GM23338 (cell line): ENCODE measurements at regions not wholly inside any gene's neighbourhood (a gene's known extent, or its start where the extent isn't known, plus 50 kb on each side); places are given as distances from the start of the nearest gene placed in this dataset.
"Not testable (repeated sequence)": the region's sequence is repeated elsewhere in the genome, so short reads cannot be mapped to it uniquely, and the experiment has no call there.

Experiments used
- ATAC-seq: fragments of 200-7000 bp; cut with Tn5 transposase; 3 replicates; pipeline ENCODE4 v1.9.1; 2020
- DNase-seq: peaks from one replicate; pipeline ENCODE4 v3.0.0-alpha.2; 2015; ENCODE audit warnings: low spot score
- H2AFZ ChIP-seq: fragments of 200-600 bp; sonication (generic); 2 replicates; pipeline ENCODE4 v1.8.0; 2016; ENCODE audit warnings: antibody characterized with exemption, mild to moderate bottlenecking, moderate library complexity
- H3F3A ChIP-seq: fragments of 200-600 bp; sonication (generic); replicated peaks from 2 replicates; pipeline ENCODE4 v1.8.0; 2017; ENCODE audit warnings: antibody characterized with exemption, mixed run types, low read depth
- H3K27ac ChIP-seq: fragments of 200-600 bp; sonication (generic); 2 replicates; pipeline ENCODE4 v1.6.1; 2016; ENCODE audit warnings: low read depth
- H3K27me3 ChIP-seq: fragments of 200-600 bp; sonication (generic); 2 replicates; pipeline ENCODE4 v1.8.0; 2016; ENCODE audit warnings: mild to moderate bottlenecking, mixed run types, moderate library complexity; ENCODE audit not compliant: insufficient read depth
- H3K36me3 ChIP-seq: fragments of 200-600 bp; sonication (generic); 2 replicates; pipeline ENCODE4 v1.8.0; 2016; ENCODE audit warnings: mild to moderate bottlenecking; ENCODE audit not compliant: insufficient read depth
- H3K4me1 ChIP-seq: fragments of 200-600 bp; sonication (generic); 2 replicates; pipeline ENCODE4 v1.8.0; 2016; ENCODE audit warnings: mild to moderate bottlenecking, moderate library complexity; ENCODE audit not compliant: insufficient read depth
- H3K4me2 ChIP-seq: fragments of 200-600 bp; sonication (generic); 2 replicates; pipeline ENCODE4 v1.7.1; 2017; ENCODE audit warnings: mixed run types
- H3K4me3 ChIP-seq: fragments of 200-600 bp; sonication (generic); 2 replicates; pipeline ENCODE4 v1.6.1; 2016; ENCODE audit warnings: mixed run types
- H3K79me2 ChIP-seq: fragments of 200-600 bp; sonication (generic); replicated peaks from 2 replicates; pipeline ENCODE4 v1.8.0; 2017; ENCODE audit warnings: mild to moderate bottlenecking; ENCODE audit not compliant: insufficient read depth
- H3K9me2 ChIP-seq: fragments of 200-600 bp; sonication (generic); 2 replicates; pipeline ENCODE4 v1.8.0; 2017; ENCODE audit not compliant: insufficient read depth
- H4K20me1 ChIP-seq: fragments of 200-600 bp; sonication (generic); replicated peaks from 2 replicates; pipeline ENCODE4 v1.8.0; 2017; ENCODE audit warnings: mild to moderate bottlenecking; ENCODE audit not compliant: insufficient read depth
- H3K27ac Mint-ChIP-seq: 2 replicates; pipeline ENCODE4 v1.8.0; 2020; ENCODE audit warnings: inconsistent platforms, mild to moderate bottlenecking, moderate library complexity, mixed read lengths
- H3K27me3 Mint-ChIP-seq: 3 replicates; pipeline ENCODE4 v1.8.0; 2022; ENCODE audit warnings: low read depth, mild to moderate bottlenecking, moderate library complexity, mixed read lengths, inconsistent platforms; ENCODE audit not compliant: insufficient read depth, poor library complexity
- H3K36me3 Mint-ChIP-seq: 3 replicates; pipeline ENCODE4 v1.8.0; 2021; ENCODE audit warnings: low read depth, mild to moderate bottlenecking, inconsistent platforms, moderate library complexity, mixed read lengths
- H3K4me1 Mint-ChIP-seq: 3 replicates; pipeline ENCODE4 v1.8.0; 2020; ENCODE audit warnings: mild to moderate bottlenecking, inconsistent platforms, mixed read lengths
- H3K4me3 Mint-ChIP-seq: 3 replicates; pipeline ENCODE4 v1.8.0; 2021; ENCODE audit warnings: moderate library complexity, mild to moderate bottlenecking, inconsistent platforms, mixed read lengths
- H3K9me3 Mint-ChIP-seq: 3 replicates; pipeline ENCODE4 v1.8.0; 2020; ENCODE audit warnings: moderate library complexity, mild to moderate bottlenecking, inconsistent platforms, mixed read lengths
- EZH2 ChIP-seq: fragments of 200-600 bp; sonication (generic); IDR thresholded peaks from one replicate; pipeline ENCODE4 v1.8.0; 2017; ENCODE audit warnings: antibody characterized with exemption, mild to moderate bottlenecking, low read depth; ENCODE audit not compliant: unreplicated experiment
- EZH2phosphoT487 ChIP-seq: fragments of 200-600 bp; sonication (generic); IDR thresholded peaks from one replicate; pipeline ENCODE4 v1.8.1; 2018; ENCODE audit warnings: antibody characterized with exemption; ENCODE audit not compliant: unreplicated experiment
- JUNB ChIP-seq: IDR thresholded peaks from one replicate; pipeline ENCODE4 v1.6.1; 2016; ENCODE audit warnings: antibody characterized with exemption; ENCODE audit not compliant: unreplicated experiment
- NANOG ChIP-seq: IDR thresholded peaks from 2 replicates; pipeline ENCODE4 v1.6.1; 2016; ENCODE audit warnings: antibody characterized with exemption, borderline replicate concordance
- POLR2AphosphoS5 ChIP-seq: IDR thresholded peaks from 2 replicates; pipeline ENCODE4 v1.6.1; 2016; ENCODE audit warnings: antibody characterized with exemption, low read depth
- STAT1 ChIP-seq: IDR thresholded peaks from one replicate; pipeline ENCODE4 v1.6.1; 2016; ENCODE audit warnings: antibody characterized with exemption; ENCODE audit not compliant: unreplicated experiment
- ZNF114 ChIP-seq: fragments of 250-450 bp; sonication (Bioruptor Pico); IDR thresholded peaks from 2 replicates; pipeline ENCODE4 v1.5.0; 2020; ENCODE audit warnings: mild to moderate bottlenecking, moderate library complexity
- ZNF331 ChIP-seq: fragments of 250-450 bp; sonication (Bioruptor Pico); IDR thresholded peaks from 2 replicates; pipeline ENCODE4 v1.5.0; 2020; ENCODE audit warnings: low read depth, mild to moderate bottlenecking, moderate library complexity
- TF ChIP-seq, protein P1 (sequence below), 2 experiments: fragments of 200-600 bp in 1 of 2; sonication (generic) in 1 of 2; conservative IDR thresholded peaks; 2 replicates each; pipeline versions ENCODE4 v1.5.1 to v1.6.1; 2016 to 2017; ENCODE audit warnings: antibody characterized with exemption in 2 of 2, low read depth in 2 of 2, mild to moderate bottlenecking in 2 of 2, moderate library complexity in 1 of 2
- TF ChIP-seq, protein P2 (sequence below): fragments of 250-450 bp; sonication (Bioruptor Pico); IDR thresholded peaks from 2 replicates; pipeline ENCODE4 v1.5.0; 2020; ENCODE audit warnings: mild to moderate bottlenecking, moderate library complexity
- TF ChIP-seq, protein P3 (sequence below): IDR thresholded peaks from 2 replicates; pipeline ENCODE4 v1.6.1; 2016; ENCODE audit warnings: antibody characterized with exemption

DNA sequence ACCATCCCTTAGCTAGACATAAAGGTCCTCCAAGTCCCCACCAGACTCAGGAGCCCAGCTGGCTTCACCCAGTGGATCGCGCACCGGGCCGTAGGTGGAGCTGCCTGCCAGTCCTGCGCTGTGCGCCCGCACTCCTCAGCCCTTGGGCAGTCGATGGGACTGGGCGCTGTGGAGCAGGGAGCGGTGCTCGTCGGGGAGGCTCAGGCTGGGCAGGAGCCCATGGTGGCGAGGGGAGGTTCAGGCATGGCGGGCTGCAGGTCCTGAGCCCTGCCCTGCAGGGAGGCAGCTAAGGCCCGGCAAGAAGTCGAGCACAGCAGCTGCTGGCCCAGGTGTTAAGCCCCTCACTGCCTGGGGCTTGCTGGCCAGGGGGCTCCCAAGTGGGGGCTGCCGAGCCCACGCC, 361.8 kb upstream of the ZNF462 start:
- H3K79me2 ChIP-seq, H3K4me3 Mint-ChIP-seq, H3F3A ChIP-seq, H3K27ac ChIP-seq, H3K4me2 ChIP-seq, H2AFZ ChIP-seq, H3K4me3 ChIP-seq, H3K36me3 Mint-ChIP-seq, H3K9me2 ChIP-seq, H3K36me3 ChIP-seq, H3K27ac Mint-ChIP-seq, H3K27me3 Mint-ChIP-seq, H3K27me3 ChIP-seq, ATAC-seq, H4K20me1 ChIP-seq, H3K4me1 Mint-ChIP-seq, DNase-seq, H3K4me1 ChIP-seq: not testable (repeated sequence)
- peaks cover 15% of the 10 kb centered on the region; the same call in 1 of the 3 replicates for H3K9me3 Mint-ChIP-seq

DNA sequence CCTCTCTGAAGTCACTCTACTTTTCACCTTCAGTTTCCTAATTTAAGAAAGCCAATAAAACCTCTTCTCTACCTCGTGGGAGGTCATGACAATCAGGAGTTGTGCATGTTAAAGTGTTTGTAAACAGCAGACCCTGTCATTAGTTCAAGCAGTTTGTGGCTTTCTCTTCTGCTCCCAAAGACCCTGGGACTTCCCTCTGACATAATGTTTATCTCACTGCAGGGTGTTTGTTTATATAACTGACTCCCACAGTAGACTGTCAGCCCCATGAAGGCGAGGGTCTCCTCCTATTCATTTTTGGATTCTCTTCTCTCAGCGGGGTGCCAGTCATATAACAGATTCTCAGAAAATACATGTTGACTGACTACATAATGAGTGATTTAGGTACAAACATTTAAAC, 360.0 kb upstream of the ZNF462 start:
- Histone ChIP-seq H3K4me2 (no peak overlapping the region), H3K36me3 (no peaks in the 10 kb centered on the region), H3K4me3 (no peak overlapping the region), H2AFZ (no peak overlapping the region), H3K4me1 (no peaks in the 10 kb centered on the region), H4K20me1 (no peaks in the 10 kb centered on the region), H3K79me2 (no peaks in the 10 kb centered on the region), H3K27ac (no peak overlapping the region), H3F3A (no peaks in the 10 kb centered on the region), H3K27me3 (no peaks in the 10 kb centered on the region), H3K9me2 (no peaks in the 10 kb centered on the region)
- H3K27ac Mint-ChIP-seq, result no peak overlapping the region
- H3K4me3 Mint-ChIP-seq, result no peak overlapping the region
- H3K4me1 Mint-ChIP-seq, result no peaks in the 10 kb centered on the region; the same call in 1 of the 3 replicates
- no peak for ATAC-seq
- H3K9me3 Mint-ChIP-seq, result peaks cover 18% of the 10 kb centered on the region
- H3K36me3 Mint-ChIP-seq, result 0 out of 3 replicates have a peak, but pooled peaks cover 4% of the 10 kb centered on the region
- DNase-seq, result no peak
- H3K27me3 Mint-ChIP-seq, result peaks cover 7% of the 10 kb centered on the region
- TF ChIP-seq, protein P1, sequence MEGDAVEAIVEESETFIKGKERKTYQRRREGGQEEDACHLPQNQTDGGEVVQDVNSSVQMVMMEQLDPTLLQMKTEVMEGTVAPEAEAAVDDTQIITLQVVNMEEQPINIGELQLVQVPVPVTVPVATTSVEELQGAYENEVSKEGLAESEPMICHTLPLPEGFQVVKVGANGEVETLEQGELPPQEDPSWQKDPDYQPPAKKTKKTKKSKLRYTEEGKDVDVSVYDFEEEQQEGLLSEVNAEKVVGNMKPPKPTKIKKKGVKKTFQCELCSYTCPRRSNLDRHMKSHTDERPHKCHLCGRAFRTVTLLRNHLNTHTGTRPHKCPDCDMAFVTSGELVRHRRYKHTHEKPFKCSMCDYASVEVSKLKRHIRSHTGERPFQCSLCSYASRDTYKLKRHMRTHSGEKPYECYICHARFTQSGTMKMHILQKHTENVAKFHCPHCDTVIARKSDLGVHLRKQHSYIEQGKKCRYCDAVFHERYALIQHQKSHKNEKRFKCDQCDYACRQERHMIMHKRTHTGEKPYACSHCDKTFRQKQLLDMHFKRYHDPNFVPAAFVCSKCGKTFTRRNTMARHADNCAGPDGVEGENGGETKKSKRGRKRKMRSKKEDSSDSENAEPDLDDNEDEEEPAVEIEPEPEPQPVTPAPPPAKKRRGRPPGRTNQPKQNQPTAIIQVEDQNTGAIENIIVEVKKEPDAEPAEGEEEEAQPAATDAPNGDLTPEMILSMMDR (conservative IDR thresholded peaks at IDR 0.05; ENCODE audit: low read depth in 2 of 2), result no peak
- TF ChIP-seq, protein P2, sequence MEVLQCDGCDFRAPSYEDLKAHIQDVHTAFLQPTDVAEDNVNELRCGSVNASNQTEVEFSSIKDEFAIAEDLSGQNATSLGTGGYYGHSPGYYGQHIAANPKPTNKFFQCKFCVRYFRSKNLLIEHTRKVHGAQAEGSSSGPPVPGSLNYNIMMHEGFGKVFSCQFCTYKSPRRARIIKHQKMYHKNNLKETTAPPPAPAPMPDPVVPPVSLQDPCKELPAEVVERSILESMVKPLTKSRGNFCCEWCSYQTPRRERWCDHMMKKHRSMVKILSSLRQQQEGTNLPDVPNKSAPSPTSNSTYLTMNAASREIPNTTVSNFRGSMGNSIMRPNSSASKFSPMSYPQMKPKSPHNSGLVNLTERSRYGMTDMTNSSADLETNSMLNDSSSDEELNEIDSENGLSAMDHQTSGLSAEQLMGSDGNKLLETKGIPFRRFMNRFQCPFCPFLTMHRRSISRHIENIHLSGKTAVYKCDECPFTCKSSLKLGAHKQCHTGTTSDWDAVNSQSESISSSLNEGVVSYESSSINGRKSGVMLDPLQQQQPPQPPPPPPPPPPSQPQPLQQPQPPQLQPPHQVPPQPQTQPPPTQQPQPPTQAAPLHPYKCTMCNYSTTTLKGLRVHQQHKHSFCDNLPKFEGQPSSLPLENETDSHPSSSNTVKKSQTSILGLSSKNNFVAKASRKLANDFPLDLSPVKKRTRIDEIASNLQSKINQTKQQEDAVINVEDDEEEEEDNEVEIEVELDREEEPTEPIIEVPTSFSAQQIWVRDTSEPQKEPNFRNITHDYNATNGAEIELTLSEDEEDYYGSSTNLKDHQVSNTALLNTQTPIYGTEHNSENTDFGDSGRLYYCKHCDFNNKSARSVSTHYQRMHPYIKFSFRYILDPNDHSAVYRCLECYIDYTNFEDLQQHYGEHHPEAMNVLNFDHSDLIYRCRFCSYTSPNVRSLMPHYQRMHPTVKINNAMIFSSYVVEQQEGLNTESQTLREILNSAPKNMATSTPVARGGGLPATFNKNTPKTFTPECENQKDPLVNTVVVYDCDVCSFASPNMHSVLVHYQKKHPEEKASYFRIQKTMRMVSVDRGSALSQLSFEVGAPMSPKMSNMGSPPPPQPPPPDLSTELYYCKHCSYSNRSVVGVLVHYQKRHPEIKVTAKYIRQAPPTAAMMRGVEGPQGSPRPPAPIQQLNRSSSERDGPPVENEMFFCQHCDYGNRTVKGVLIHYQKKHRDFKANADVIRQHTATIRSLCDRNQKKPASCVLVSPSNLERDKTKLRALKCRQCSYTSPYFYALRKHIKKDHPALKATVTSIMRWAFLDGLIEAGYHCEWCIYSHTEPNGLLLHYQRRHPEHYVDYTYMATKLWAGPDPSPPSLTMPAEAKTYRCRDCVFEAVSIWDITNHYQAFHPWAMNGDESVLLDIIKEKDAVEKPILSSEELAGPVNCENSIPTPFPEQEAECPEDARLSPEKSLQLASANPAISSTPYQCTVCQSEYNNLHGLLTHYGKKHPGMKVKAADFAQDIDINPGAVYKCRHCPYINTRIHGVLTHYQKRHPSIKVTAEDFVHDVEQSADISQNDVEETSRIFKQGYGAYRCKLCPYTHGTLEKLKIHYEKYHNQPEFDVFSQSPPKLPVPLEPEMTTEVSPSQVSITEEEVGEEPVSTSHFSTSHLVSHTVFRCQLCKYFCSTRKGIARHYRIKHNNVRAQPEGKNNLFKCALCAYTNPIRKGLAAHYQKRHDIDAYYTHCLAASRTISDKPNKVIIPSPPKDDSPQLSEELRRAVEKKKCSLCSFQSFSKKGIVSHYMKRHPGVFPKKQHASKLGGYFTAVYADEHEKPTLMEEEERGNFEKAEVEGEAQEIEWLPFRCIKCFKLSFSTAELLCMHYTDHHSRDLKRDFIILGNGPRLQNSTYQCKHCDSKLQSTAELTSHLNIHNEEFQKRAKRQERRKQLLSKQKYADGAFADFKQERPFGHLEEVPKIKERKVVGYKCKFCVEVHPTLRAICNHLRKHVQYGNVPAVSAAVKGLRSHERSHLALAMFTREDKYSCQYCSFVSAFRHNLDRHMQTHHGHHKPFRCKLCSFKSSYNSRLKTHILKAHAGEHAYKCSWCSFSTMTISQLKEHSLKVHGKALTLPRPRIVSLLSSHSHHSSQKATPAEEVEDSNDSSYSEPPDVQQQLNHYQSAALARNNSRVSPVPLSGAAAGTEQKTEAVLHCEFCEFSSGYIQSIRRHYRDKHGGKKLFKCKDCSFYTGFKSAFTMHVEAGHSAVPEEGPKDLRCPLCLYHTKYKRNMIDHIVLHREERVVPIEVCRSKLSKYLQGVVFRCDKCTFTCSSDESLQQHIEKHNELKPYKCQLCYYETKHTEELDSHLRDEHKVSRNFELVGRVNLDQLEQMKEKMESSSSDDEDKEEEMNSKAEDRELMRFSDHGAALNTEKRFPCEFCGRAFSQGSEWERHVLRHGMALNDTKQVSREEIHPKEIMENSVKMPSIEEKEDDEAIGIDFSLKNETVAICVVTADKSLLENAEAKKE, result no peak
- TF ChIP-seq NANOG (no peak), POLR2AphosphoS5 (no peak), EZH2phosphoT487 (no peak), STAT1 (no peak), JUNB (no peak), ZNF114 (CRISPR knock-in tag) (no peak), EZH2 (no peak), ZNF331 (no peak)
- TF ChIP-seq, protein P3, sequence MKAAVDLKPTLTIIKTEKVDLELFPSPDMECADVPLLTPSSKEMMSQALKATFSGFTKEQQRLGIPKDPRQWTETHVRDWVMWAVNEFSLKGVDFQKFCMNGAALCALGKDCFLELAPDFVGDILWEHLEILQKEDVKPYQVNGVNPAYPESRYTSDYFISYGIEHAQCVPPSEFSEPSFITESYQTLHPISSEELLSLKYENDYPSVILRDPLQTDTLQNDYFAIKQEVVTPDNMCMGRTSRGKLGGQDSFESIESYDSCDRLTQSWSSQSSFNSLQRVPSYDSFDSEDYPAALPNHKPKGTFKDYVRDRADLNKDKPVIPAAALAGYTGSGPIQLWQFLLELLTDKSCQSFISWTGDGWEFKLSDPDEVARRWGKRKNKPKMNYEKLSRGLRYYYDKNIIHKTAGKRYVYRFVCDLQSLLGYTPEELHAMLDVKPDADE, result no peak
